Bronchial epithelial cell (primary cell): ENCODE measurements at regions not wholly inside any gene's neighbourhood (a gene's known extent, or its start where the extent isn't known, plus 50 kb on each side); places are given as distances from the start of the nearest gene placed in this dataset.

Experiments used
- DNase-seq: peaks from one replicate; pipeline ENCODE4 v3.0.0-alpha.2; 2010; ENCODE audit warnings: low read depth
- FAIRE-seq: peaks from 2 replicates; lab custom pipeline; 2011; peaks lifted over from hg19 to GRCh38; lab: Jason Lieb, UNC
- H3K27me3 ChIP-seq: 2 replicates; pipeline ENCODE4 v1.5.1; 2011; ENCODE audit warnings: low read length; ENCODE audit not compliant: control insufficient read depth, insufficient read depth
- H3K36me3 ChIP-seq: 2 replicates; pipeline ENCODE4 v1.5.1; 2011; ENCODE audit warnings: low read length; ENCODE audit not compliant: control insufficient read depth, insufficient read depth
- H3K4me3 ChIP-seq: 2 replicates; pipeline ENCODE4 v1.5.1; 2011; ENCODE audit warnings: mild to moderate bottlenecking, low read depth, low read length, control low read depth
- CTCF ChIP-seq: IDR thresholded peaks from 2 replicates; pipeline ENCODE4 v1.5.1; 2011; ENCODE audit warnings: mild to moderate bottlenecking, moderate library complexity, low read length, control low read depth, inconsistent platforms; ENCODE audit not compliant: insufficient read depth, severe bottlenecking

- Histone ChIP-seq H3K27me3 (no peaks in the 10 kb centered on the region), H3K4me3 (no peak overlapping the region), H3K36me3 (no peaks in the 10 kb centered on the region)
- DNase-seq (no peak), FAIRE-seq (no peak)
- no peak for TF ChIP-seq CTCF
Observed at GRCh38 chr10:108346066-108346465, 1181.6 kb upstream of the SORCS1 start.

DNA sequence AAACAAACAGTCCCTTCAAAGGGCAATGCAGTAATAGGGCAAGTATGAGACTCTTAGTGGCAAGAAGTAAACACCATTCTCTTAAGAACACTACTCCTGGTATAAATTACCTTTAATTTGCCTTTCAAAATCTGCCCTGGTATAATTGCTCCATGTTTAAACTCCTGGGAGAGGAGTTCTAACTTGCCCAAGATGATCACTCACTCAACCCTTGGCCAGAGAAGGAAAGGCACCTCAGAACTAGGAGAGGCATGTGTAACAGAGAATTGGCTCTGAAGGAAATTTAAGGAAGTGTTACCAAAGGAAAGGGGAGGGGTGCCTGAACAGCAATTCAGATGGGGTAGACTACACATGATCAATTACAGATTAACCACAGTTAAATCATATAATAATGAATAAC, 1173.6 kb upstream of the SORCS1 start:
- no peak for TF ChIP-seq CTCF
- DNase-seq = peak; percentile 86
- Histone ChIP-seq H3K36me3 (no peaks in the 10 kb centered on the region), H3K27me3 (no peaks in the 10 kb centered on the region), H3K4me3 (no peak overlapping the region)
- no peak for FAIRE-seq

- H3K27me3 ChIP-seq = no peaks in the 10 kb centered on the region
- no peak for TF ChIP-seq CTCF
- DNase-seq (no peak), FAIRE-seq (no peak)
- no peaks in the 10 kb centered on the region for H3K36me3 ChIP-seq
- H3K4me3 ChIP-seq = no peak overlapping the region
Observed at GRCh38 chr10:108336836-108337235, 1172.3 kb upstream of the SORCS1 start.

DNA sequence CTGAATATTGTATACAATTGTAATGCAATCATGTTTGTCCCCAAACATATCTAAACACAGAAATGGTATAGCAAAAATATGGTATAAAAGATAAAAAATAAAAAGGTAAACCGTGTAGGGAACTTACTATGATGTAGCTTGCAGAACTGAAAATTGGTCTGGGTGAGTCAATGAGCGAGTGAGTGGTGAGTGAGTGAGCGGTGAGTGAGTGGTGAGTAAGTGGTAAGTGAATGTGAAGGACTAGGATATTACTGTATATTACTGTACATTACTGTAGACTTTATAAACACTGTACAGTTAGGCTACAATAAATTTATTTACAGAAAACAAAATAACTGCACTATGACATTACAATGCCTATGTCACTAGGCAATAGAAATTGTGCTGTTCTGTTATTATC, 1163.2 kb upstream of the SORCS1 start:
- no peak for TF ChIP-seq CTCF
- DNase-seq (peak; percentile 92), FAIRE-seq (no peak)
- H3K4me3 ChIP-seq = no peak overlapping the region
- no peaks in the 10 kb centered on the region for H3K27me3 ChIP-seq
- H3K36me3 ChIP-seq = no peaks in the 10 kb centered on the region

GRCh38 chr10:108323274-108323798, 1158.8 kb upstream of the SORCS1 start:
- Histone ChIP-seq H3K27me3 (no peaks in the 10 kb centered on the region), H3K4me3 (no peak overlapping the region), H3K36me3 (no peaks in the 10 kb centered on the region)
- TF ChIP-seq CTCF = no peak
- DNase-seq (peak; percentile 17), FAIRE-seq (no peak)
